ENCODE measurements at regions not wholly inside any gene's neighbourhood (a gene's known extent, or its start where the extent isn't known, plus 50 kb on each side); places are given as distances from the start of the nearest gene placed in this dataset.

DNA sequence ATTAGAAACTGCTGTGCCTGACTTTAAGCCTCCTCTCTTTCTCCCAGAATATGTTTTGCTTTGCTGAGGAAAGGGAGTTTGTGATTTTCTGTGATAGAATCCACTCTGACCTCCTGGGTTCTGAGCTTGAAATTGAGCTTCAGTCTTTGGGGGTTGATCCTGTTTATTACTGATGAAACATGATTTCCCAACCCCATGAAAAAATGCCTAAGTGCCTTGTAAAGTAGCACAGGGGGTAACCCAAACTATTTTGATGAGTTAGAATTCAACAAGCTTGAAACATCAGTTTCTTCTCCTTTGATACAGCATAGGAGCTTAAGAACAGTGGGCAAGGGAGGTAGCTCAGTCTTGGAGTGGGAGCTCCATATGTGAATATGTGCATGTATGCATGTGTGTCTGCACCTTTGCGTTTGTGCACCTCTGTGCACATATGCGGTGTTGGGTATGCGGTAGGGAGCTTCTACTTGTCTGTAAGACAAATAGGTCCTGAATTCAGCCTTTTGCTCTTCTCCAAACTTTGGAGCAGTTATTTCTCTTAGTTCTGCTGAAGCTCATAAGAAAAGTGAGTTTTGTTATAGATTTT is 364.6 kb downstream of the OSR1 start:
- peaks cover 19% of the 10 kb centered on the region for H3K36me3 Mint-ChIP-seq (ENCODE audit: insufficient read depth, unreplicated experiment)
- no peak overlapping the region for H3K4me3 Mint-ChIP-seq (ENCODE audit: low read depth, unreplicated experiment)
- no peaks in the 10 kb centered on the region for H3K9me3 Mint-ChIP-seq (ENCODE audit: low read depth, unreplicated experiment)
- CTCF ChIA-PET = no interaction called here
- H3K27me3 Mint-ChIP-seq (ENCODE audit: unreplicated experiment) = no peaks in the 10 kb centered on the region
- peaks cover 14% of the 10 kb centered on the region for H3K4me1 Mint-ChIP-seq (ENCODE audit: low read depth, unreplicated experiment)
- no peak for DNase-seq
- no TSS peak for BruUV-seq (replicated peaks)
- intact Hi-C loops (cut with micrococcal nuclease; ENCODE audit: unreplicated experiment) = loop anchor here (2.0 to 5.0 kb wide), 2 partner anchors 27 to 353 kb away; no protein-coding TSS in a partner anchor
- TF ChIP-seq, protein P1, sequence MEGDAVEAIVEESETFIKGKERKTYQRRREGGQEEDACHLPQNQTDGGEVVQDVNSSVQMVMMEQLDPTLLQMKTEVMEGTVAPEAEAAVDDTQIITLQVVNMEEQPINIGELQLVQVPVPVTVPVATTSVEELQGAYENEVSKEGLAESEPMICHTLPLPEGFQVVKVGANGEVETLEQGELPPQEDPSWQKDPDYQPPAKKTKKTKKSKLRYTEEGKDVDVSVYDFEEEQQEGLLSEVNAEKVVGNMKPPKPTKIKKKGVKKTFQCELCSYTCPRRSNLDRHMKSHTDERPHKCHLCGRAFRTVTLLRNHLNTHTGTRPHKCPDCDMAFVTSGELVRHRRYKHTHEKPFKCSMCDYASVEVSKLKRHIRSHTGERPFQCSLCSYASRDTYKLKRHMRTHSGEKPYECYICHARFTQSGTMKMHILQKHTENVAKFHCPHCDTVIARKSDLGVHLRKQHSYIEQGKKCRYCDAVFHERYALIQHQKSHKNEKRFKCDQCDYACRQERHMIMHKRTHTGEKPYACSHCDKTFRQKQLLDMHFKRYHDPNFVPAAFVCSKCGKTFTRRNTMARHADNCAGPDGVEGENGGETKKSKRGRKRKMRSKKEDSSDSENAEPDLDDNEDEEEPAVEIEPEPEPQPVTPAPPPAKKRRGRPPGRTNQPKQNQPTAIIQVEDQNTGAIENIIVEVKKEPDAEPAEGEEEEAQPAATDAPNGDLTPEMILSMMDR (IDR thresholded peaks at IDR 0.05; ENCODE audit: unreplicated experiment) = no peak
- no peak overlapping the region for H3K27ac Mint-ChIP-seq (ENCODE audit: unreplicated experiment)

DNA sequence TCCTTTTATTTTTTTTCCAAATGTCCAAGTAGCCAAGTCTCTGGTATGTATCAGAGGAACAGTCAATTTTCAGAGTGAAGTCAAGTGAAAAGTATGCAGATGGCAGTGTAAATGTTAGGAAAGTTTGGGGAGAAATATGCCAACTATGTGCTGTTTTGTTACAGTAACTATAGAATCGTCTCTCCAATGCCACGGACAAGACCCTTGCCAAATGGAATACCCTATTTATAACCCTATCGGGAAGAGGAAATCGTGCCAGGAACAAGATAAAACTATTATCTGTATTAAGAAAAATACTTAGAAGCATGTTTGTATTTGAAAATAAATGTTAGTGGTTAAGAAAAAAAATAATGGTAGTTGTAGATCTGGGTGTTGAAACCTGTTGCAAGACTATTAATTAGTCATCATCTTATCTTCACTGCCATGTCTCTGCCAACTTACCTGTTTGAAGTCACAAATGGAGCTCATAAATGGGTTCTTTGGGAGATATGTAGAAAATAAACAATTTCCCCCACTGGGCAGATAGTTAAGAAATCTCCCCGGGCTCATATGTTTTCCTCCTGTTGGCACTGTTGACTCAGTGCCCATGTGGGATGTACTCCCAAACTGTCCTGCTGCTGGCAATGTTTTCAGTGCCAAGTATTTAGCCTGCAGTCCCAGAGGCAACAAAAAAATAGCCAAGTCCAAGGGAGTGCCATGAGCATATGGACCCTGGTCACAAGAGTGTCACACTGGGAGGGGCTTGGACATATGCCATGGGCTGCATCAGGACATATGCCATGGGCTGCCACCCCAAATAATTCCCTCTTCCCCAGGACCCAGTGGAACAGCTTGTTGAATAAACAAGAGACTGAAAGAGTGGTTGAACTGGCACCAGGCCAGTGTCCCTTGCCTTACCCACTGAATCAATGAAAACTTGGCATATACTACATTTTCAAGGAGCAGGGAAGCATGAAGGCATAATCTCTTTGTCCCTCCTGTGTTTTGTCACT is 366.9 kb downstream of the OSR1 start:
- H3K4me3 Mint-ChIP-seq (ENCODE audit: low read depth, unreplicated experiment) = peak overlapping the region; percentile 46
- no TSS peak for BruUV-seq (replicated peaks)
- no peaks in the 10 kb centered on the region for H3K9me3 Mint-ChIP-seq (ENCODE audit: low read depth, unreplicated experiment)
- TF ChIP-seq, protein P1 (IDR thresholded peaks at IDR 0.05; ENCODE audit: unreplicated experiment) = no peak
- DNase-seq = peak; percentile 80
- peaks cover 14% of the 10 kb centered on the region for H3K4me1 Mint-ChIP-seq (ENCODE audit: low read depth, unreplicated experiment)
- CTCF ChIA-PET = interaction anchor here (1.0 to 1.5 kb wide), 2 partner anchors 149 to 1074 kb away, joined by 3 to 9 read pairs; no protein-coding TSS in a partner anchor
- no peaks in the 10 kb centered on the region for H3K27me3 Mint-ChIP-seq (ENCODE audit: unreplicated experiment)
- peak overlapping the region; percentile 96 for H3K27ac Mint-ChIP-seq (ENCODE audit: unreplicated experiment)
- peaks cover 19% of the 10 kb centered on the region for H3K36me3 Mint-ChIP-seq (ENCODE audit: insufficient read depth, unreplicated experiment)
- intact Hi-C loops (cut with micrococcal nuclease; ENCODE audit: unreplicated experiment) = loop anchor here (1.0 to 5.0 kb wide), 4 partner anchors 29 to 372 kb away; no protein-coding TSS in a partner anchor

DNA sequence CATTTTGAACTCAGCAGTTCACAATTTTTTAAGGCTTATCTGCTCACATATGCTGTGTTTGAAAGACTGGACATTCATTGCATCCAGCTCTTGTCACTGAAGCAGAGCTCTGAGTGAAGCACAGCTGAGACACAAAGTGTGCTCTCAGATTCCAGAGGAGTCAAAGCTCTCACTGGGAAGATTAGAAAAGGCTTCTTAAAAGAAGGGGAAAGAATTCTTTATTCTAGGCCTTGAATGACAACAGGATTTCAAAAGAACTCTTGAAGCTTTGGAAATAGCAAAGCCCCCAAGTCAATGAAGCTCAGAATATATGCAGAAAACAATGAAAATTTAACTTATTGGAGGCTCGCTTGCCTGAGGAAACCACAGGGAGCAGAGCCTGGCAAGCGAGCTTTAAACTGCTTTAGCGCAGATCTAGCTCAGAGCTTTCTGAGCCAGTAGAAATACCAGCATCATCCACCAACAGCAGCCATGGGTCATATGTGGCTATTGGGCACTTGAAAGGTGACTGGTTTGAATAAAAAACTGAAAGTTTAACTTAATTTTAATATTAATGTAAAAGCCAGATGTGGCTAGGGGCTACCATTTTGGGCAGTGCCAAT is 369.7 kb downstream of the OSR1 start:
- peak overlapping the region; percentile 27 for H3K27ac Mint-ChIP-seq (ENCODE audit: unreplicated experiment)
- CTCF ChIA-PET = no interaction called here
- H3K4me1 Mint-ChIP-seq (ENCODE audit: low read depth, unreplicated experiment) = peaks cover 14% of the 10 kb centered on the region
- H3K9me3 Mint-ChIP-seq (ENCODE audit: low read depth, unreplicated experiment) = no peaks in the 10 kb centered on the region
- TF ChIP-seq, protein P1 (IDR thresholded peaks at IDR 0.05; ENCODE audit: unreplicated experiment) = no peak
- intact Hi-C loops (cut with micrococcal nuclease; ENCODE audit: unreplicated experiment) = loop anchor here (5.0 kb wide), 1 partner anchor 236 kb away; no protein-coding TSS in a partner anchor
- no TSS peak for BruUV-seq (replicated peaks)
- DNase-seq = no peak
- H3K36me3 Mint-ChIP-seq (ENCODE audit: insufficient read depth, unreplicated experiment) = peaks cover 19% of the 10 kb centered on the region
- H3K27me3 Mint-ChIP-seq (ENCODE audit: unreplicated experiment) = no peaks in the 10 kb centered on the region
- H3K4me3 Mint-ChIP-seq (ENCODE audit: low read depth, unreplicated experiment) = no peak overlapping the region

DNA sequence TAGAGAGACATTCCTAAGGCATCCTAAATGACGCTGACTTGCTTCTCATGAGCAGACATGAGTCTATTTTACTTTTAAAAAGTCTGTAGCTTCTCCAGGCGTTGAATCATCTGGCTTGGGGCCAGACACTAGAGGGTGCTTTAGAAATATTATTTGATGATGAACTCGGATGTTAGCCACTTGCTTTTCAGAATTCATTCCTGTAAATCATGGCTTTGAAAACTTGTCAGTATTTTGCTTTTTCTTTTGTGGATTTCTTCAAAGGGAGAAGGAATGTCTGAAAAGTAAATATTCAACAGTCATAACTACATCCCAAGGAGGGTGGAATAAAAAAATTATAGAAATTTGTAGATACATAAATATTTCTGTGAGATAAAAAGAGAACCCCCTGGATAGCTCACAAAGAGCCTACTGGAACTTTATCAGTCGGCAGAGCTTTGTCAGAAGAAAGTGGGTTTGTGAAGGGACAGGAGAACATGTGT is 370.8 kb downstream of the OSR1 start:
- intact Hi-C loops (cut with micrococcal nuclease; ENCODE audit: unreplicated experiment) = loop anchor here (5.0 kb wide), 1 partner anchor 235 kb away; no protein-coding TSS in a partner anchor
- Mint-ChIP-seq H3K27me3 (ENCODE audit: unreplicated experiment) (no peaks in the 10 kb centered on the region), H3K36me3 (ENCODE audit: insufficient read depth, unreplicated experiment) (peaks cover 19% of the 10 kb centered on the region), H3K9me3 (ENCODE audit: low read depth, unreplicated experiment) (no peaks in the 10 kb centered on the region), H3K4me1 (ENCODE audit: low read depth, unreplicated experiment) (peaks cover 14% of the 10 kb centered on the region), H3K4me3 (ENCODE audit: low read depth, unreplicated experiment) (no peak overlapping the region), H3K27ac (ENCODE audit: unreplicated experiment) (no peak overlapping the region)
- CTCF ChIA-PET = no interaction called here
- peak; percentile 64 for DNase-seq
- TF ChIP-seq, protein P1 (IDR thresholded peaks at IDR 0.05; ENCODE audit: unreplicated experiment) = no peak
- no TSS peak for BruUV-seq (replicated peaks)

All from Calu3 (cell line).